HPDE6-E6E7 (cell line): ENCODE measurements at regions not wholly inside any gene's neighbourhood (a gene's known extent, or its start where the extent isn't known, plus 50 kb on each side); places are given as distances from the start of the nearest gene placed in this dataset.

Experiments used
- DNase-seq: peaks from one replicate; pipeline ENCODE4 v3.0.0; 2011; ENCODE audit warnings: missing footprints; ENCODE audit errors: extremely low spot score

DNA sequence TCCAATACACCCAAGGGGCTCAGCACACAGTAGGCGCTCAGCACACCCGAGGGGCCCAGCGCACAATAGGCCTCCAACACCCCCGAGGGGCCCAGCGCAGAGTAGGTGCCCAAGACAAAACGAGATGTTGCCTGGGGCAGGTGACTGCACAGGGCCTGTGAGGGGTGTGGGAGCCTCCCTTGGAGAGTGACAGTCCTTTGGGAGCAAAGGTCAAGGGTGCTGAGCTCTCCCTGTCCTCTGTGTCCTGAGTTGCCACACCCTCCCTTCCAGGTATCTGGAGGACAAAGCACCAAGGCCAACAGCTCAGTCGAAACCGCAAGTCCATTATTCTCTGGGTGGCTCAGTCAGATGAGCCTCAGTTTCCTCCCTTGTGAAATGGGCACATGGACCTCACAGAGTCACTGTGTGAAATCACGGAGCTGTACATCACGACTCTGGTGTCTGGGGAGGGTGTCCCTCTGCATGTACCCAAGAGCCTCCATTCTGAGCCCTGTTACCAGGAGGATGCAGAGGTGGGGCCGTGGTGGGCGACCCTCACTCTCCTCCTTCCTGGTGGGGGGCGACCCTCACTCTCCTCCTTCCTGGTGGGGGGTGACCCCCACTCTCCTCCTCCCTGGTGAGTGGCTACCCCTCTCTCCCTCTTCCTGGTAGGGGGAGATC lies 81.3 kb downstream of the FOXL3 start:
- DNase-seq = no peak

DNA sequence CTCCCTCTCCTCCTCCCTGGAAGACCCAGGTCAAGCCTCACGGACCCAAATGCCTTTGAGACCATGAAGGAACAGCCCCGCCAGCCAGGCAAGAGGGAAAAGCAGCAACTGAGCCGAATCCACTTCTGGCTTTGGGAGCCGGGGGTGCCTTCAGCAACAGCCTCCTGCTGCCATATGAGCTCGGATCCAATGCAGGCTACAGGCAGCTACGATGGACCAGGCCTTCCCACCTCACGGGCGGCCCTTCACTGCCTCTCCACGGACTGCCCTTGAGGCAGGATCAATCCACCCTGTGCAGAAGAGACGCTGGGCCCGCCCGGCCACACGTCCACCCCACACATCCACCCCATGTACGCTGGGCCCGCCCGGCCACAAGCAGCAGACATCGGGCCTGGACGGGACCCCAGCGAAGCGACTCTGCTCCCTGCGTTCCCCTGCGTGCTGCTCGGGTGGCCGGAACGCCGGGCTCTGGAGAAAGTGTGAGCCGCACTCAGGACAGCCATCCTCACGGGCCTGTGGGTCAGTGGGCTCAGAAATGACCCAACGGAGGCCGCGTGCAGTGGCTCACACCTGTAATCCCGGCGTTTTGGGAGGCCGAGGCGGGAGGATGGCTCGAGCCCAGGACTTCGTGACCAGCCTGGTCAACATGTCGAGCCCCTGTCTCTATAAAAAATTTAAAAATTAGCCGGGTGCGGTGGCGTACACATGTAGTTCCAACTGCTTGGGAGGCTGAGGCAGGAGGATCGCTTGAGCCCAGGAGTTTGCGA lies 82.0 kb downstream of the FOXL3 start:
- no peak for DNase-seq

DNA sequence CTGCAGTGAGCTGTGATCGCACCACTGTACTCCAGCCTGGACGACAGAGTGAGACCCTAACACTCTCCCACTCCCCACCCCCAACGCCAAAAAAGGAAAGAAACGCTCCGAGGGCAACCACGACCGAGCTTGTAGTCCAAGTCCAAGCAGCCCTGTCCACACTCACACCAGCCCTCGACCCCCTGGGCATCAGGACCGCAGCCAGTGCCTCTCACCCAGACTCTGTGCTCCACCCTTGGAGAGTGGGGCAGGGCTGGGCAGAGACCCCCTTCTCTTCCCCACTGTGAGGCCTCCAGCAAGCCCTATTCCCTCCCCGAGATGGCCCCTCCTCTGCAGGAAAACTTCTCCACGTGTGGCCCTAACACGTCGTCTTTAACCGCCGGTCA lies 82.6 kb downstream of the FOXL3 start:
- no peak for DNase-seq

DNA sequence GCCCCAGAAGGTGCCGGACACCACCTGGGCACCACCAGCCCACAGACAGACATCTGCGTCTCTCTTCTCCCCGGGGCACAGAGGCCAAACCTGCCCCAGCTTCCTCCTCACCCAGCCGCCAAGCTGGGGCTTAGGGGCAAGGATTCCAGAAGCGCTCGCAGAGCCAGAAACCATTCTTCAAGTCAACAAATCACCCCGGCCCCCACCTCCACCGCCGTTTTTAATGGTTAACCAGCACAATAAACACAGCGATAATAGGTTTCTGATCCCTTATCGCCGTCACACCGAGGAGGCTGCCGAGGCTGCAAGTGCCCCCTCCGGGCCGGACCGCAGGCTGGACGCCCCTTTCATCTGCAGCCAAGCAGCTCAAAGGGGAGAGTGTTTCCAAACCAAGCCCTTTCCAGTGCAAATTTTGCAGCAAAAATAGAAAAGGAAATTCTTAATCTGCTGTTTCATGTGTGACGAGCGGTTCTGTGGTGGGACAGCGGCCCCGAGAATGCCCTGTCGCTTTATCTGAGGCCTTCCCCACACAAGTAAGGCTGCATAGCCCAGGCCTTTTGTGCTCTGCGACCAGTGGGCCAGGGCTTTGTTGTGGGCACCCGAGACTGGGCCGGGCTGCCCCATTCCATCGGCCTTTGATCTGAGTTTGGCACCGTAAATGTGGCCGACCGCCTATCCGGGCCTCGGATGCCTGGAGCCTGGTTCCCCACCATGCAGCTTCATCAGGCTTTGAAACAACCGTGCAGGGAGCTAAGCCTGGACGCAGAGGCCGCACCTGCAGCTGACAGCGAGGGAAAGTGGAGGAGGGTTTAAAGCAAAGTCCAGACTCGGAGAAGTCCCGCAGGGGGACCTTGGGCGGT lies 83.2 kb downstream of the FOXL3 start:
- DNase-seq = no peak

DNA sequence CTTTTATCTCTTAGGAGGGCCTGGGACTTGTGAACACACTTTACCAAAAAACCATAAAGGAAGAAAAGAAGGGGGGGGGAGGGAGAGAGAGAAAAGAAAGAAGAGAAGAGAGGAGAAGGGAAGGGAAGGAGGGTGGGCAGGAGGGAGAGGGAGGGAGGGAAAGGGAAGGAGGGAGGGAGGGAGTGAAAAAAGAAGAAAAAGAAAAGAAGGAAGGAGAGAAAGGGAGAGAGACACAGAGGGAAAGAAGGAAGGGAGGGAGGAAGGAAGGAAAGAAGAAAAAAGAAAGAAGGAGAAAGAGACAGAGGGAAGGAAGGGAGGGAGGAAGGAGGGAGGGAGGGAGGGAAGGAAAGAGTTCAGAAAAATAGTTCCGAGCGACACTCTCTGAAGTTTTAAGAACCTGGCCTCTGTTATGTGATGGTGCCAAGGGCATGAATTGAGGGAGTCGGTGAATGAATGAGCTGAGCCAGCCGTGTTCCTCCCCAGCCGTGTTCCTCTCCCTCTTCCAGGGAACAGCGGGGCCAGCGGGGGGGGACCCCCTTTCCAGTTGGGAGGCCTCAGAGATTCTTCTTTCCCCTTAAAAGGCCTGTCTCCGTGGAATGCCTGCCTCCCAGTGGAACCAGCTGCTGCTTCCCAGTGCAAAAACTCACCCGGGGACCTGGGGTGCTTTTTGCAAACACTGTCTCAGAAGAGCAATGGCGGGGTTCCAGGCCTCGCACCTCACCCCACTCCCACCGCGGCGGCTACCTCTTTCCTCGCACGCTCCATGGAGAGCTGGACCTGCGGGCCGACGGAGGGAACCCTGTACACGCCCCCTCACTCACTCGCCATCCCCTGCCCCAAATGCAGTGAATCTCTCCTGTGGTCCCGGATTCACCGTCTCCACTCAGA lies 84.1 kb downstream of the FOXL3 start:
- DNase-seq = no peak

DNA sequence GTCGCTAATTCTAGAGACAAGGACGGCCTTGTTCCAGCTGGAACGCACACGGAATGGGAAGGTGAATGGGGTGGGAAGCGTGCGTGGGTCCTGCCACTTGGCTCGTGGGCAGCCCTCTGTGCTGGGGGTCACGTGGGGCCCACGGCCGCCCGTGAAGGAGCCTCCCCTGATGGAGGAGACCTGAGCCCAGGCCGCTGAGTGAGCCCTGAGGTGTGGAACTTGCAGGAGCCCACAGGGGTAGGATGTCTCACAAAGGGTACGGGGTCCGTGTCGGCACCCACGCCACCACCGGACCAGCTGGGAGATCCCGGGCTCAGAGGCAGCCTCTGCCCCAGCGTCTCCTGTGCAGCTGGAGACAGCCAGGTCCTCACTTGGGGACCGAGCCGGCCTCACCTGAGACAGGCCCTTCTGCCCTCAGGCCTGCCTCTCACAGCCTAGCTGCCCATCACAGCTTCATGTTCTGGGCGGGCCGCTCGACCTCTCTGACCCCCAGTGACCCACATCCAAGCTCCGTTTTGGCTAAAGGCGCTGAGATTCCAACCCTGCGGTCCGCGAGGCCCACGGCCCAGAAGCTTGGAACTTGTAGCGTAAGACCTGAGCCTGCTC lies 84.8 kb downstream of the FOXL3 start:
- no peak for DNase-seq

DNA sequence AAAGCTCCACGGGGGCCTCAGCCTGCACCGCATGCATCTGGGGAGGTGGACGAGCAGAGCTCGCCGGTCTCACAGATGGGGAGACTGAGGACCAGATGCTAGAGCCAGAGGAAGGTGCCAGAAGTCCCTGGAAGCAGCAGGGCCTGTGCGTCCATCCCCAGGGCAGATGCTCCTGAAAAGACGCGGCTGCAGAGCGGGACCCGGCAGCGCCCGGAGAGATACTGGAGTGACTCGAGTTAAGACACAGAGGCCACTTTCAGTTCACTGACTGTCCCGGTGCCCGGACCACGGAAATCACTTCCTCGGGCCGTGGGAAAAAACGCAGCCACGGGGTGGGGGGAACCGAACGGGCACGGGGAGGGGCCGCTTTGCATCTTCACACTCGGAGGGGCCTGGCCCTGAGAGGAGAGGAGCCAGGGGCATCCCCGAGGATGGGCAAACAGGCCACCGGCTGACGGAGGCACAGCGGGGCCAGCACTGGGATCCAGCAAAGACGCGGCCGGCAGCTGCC lies 85.4 kb downstream of the FOXL3 start:
- DNase-seq = no peak

DNA sequence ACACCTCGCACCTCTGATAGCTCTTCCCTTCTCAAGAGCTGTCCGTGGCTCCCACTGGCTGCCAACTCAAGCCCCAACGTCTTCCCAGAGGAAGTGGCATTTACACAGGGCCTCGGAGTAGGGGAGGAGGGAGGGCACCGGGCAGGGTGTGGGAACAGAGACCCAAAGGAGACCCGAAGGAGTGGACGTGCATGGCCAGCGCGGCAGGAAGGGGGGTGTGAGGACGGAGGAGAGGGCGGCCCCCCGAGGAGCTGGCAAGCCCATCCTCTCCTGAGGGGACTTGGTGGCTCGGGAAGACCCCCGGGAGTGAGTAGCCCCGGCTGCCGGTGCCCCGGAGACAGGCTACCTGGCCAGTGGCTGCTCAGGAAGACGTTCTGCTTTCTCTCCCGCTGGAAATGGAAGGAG lies 85.9 kb downstream of the FOXL3 start:
- no peak for DNase-seq

DNA sequence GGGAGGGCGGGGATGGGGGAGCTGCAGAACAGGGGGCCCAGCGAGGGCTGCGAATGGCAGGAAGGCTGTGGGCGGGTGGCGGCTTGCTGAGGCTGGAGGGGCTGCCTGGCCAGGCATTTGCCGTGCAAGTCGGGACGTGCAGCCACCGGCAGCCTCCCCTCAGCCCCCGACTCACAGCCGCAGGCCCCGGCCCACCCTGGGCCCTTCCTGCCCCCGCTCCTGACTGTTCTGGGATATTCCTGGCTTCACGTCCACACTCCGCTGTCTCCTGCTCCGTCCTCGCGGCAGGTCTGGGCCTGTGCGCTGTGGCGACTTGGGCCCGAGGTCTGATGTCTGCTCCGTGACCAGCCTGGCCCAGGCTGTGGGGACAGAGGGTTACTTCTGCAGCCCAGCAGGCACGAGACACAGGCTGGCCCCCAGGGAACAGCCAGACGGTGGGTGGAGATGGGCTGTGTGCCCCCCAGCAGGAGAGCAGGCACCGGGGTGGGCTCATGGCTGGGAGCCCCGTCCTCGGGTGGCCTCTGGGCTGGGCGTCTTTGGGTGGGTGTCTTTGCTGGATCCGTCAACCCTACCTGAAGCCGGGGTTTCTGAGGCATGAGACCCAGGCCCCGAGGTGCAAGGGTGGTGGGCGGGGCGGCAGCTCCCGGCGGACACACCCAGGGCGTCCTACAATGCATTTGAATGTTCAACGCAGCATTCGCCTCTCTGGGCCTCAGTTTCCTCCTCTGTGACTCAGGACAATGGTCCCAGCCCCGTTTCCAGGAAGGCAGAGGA lies 86.5 kb downstream of the FOXL3 start:
- DNase-seq = no peak

DNA sequence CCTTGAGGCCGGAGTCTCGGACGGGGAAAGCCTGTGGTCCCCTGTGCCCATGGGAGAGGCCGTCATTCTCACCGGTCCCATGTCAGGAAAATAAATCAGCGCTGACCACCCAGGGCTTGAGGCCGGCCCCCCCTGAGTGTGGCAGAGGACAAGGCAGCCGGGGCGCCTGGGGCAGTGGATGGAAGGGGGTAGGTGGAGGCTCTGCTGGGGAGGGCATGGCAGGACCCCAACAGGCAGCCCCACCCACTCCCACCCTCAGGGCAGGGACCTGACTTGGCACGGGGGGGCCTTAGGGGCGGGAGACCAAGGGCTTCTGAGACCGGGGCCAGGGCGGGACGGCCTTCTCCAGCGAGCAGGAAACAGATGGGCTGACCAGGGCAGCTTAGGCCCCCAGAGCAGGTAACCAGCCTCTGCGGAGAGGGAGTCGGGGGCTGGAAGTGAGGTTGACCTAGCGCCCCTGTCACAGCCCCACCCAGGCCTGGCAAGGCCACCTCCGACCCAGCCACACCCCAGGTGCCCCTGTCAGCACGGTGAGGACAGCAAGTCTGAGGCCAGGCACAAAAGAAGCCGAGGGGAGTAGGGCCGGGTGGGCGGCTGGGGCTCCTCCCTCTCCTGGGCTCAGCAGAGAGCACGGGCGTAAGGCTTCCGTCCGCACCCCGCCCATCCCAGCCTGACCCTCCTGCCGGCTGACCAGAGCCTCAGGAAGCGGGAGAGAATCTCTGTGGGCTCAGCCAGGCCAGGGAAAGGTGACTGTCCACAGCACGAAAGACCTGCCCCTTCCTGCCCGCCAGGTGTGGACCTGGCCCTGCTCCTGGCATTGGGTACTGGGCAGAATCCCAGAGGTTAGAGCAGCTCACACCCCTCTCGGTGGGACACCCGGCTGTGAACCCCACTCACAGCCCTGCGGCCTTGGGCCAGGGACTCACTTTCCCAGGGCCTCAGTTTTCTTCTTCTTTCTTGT lies 87.4 kb downstream of the FOXL3 start:
- no peak for DNase-seq

DNA sequence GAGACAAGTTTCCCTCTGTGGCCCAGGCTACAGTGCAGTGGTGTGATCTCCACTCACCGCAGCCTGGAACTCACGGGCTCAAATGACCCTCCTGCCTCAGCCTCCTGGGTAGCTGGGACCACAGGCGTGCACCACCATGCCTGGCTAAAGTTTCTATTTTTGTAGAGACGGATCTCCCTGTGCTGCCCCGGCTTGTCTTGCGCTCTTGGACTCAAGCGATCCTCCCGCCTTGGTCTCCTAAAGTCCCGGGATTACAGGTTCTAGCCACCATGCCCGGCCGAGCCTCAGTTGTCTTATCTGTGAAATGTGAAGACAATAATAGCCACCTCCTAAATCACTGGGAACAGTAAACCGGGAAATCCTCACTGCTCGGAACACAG lies 88.1 kb downstream of the FOXL3 start:
- DNase-seq = no peak

DNA sequence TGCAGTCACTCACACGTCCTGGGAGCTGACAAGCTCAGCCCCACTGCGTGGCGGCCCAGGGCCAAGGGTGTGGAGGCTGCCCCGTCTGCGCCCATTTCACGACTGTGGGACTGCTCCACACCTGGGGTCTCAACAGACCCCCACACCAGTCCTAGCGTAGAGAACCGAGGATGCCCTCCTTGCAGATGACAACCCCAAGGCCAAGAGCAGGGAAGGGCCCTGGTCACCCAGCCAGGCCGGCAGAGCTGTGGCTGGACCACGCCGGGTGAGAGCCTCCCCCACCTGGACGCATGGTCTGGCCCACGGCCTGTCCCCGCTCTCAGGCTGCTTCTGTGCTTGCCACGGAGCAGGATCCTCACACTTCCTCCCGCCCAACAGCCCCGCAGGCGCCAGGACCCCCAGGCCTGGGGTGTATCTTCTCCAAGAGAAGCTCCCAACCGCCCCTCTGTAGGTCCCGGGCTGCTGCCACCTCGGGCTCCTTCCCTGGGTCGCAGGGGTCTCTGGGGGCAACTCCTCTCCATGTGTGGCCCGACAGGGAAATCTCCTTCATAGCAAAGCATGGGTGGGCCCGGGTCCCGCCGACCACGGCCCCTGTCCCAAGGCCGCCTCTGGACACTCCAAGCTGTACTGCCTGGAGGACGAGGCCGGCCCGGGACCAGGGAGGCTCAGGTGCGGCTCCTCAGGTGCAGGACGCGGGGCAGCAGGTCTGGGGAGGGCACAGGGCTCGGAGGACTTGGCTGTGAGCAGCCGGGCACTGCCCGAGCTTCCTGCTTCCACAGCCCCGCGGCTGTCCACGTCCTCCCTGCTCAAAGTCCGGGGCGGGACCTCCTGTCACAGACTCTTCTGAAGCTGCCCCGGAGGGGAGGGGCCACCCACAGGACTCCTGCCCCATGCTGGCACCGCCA lies 88.8 kb downstream of the FOXL3 start:
- no peak for DNase-seq

DNA sequence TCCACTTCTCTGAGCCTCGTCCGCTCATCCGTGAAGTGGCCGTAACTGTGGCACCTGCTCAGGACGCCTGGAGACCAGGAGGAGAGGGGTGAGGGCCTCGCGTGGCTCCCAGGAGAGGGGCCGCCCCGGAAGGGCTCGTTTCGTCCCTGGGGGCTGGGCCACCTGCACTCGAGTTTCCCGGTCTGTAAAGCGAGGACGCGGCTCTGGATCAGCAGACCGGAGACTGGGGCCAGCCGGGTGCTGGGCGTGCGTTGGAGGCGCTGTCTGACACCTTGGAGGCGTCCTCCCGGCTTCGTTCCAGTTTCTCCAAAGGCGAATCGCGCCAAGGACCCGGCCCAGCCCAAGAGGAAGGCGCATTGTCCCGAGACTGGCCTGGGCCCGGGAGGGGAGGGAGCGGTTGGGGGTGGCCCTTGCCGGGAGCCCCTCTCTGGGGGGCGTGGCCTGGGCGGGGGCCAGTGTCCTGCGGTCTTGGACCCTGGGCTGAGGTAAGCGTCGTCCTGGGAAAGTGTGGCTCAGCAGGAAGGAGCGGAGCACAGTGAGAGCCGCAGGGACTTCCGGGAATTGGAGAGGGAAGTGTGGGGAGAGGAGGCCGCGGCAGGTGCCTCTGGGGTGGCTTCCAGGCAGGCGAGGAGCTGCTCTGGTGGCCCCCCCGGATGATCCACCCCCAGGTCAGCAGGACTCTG lies 89.6 kb downstream of the FOXL3 start:
- DNase-seq = no peak

DNA sequence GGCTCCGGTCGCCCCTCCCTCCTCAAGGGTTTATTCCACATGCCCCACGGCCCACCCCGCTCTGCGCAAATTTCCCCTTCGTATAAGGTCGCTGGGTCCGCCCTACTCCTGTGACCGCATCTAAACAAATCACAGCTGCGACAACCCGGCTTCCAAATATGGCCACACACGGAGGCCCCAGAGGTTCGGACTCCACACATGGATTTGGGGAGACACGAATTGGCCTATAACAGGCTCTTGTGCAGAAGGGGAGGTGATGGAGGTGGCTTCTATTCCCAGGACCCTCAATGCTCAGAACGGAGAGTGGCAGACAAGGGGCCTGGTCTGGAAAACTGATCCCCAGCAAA lies 90.1 kb downstream of the FOXL3 start:
- no peak for DNase-seq

DNA sequence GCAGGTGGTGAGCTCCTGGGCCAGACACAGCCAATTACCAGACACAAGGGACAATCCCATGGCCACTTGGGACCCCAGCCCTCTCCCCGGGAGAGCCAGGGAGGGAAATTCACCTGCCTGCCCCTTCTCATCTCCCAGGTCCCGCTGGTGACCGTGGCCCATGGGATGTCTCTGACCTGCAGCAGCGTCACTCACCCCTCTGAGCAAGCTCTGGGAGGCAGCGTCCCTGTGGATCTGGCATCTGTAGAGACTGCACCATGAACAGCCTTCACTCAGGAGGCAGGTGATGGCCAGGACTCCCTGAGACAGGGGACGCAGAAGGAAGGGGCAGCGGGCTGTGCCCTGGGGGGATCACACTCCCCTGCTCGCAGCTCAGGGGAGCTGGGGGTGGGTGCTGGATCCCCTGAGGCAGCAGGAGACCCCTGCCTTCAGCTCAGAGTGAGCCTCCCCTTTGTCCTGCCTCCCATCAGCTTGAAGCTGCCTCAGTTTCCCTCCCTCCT lies 90.8 kb downstream of the FOXL3 start:
- no peak for DNase-seq

DNA sequence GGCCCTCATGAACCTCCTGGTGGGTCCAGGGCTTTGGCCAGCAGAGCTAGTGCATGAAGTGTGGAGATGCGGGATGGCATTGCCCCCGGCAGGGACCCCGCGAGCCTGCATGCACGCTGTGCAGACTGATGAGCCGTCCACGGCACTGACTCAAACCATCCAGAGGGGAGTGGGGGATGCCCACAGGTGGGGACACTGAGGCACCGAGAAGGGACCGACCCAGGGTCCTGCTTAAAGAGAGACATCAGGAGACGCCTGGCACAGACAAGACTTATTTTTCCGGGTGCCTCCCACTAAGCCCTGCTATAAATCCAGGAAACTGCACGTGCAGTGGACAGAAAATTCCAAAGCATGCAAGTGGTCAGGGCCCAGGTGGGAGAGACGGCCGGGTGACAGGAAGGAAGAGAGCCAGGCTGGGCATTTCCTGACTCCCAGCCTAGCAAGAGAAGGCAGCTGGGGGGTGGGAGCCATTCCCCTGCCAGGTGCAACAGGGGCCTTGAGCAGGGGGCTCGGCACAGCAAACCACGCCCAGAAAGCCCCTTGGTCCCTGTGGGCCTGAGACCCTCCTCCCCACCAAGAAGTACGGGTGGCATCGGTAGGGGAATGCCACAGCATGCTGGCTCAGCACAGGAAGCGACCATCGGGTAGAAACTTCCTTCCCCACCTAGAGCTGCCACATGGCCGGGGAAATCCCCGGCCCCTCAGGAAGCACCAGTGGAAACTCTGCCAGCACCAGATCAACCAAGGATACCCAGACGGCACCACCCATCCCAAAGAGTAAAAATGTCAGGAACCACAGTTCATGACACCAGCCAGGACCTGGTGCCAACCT lies 91.5 kb downstream of the FOXL3 start:
- no peak for DNase-seq

DNA sequence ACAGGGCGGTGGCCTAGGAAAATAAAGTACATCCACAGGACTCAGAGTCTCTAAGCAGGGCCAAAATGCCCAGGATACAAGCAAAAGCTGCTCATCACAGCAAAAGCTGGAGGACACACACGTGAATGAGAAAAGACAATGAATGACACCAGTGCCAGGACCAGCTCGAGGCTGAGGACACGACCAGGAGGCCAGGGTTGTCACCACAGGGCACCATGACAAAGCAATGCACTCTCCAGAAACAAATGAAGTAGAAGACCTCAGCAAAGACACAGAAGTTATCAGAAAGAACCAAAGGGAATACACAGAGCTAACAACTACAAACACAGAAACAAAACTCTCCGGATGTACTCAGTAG lies 92.1 kb downstream of the FOXL3 start:
- DNase-seq = no peak
